CD1c-positive myeloid dendritic cell (primary cell): ENCODE measurements at regions not wholly inside any gene's neighbourhood (a gene's known extent, or its start where the extent isn't known, plus 50 kb on each side); places are given as distances from the start of the nearest gene placed in this dataset.

Experiments used
- DNase-seq: peaks from one replicate; pipeline ENCODE4 v3.0.0-alpha.2; 2016; ENCODE audit errors: extremely low spot score

DNA sequence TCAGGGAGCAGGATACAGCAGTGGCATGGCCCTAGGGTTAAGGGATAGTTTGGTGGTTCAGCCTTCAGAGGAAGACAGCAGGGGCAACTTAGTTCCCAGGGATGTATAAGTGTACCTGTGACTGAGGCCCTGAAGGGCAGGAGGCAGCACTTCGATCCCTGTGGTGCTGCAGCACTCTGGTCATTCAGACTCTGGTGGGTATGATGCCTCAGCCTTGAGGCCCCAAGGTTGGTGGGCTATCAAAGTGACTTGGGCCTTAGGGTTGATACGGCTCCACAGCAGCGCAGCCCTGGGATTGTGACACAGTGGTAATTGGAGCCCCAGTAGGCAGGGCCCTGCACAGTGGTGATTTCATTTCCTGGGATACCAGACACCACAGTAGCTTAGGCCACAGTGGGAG is 1703.1 kb downstream of the PCDH7 start:
- no peak for DNase-seq

DNA sequence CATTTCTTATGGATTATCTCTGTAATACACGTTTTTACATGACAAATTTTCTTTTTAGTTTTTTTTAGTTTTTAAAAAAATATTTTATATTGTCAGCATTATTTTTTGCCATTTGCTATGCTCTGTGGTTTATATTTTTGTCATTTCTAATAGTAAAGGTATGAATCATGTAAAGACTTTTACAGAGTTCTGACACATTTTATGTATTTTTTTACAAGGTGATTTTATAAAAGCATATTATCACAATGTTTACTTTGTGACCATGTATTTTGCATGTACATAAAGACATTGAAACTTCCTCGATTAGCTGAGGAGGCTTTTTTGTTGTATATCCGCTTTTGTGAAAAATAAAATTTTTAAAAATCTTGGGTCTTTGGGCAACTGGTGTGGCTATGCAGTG is 1705.1 kb downstream of the PCDH7 start:
- no peak for DNase-seq

DNA sequence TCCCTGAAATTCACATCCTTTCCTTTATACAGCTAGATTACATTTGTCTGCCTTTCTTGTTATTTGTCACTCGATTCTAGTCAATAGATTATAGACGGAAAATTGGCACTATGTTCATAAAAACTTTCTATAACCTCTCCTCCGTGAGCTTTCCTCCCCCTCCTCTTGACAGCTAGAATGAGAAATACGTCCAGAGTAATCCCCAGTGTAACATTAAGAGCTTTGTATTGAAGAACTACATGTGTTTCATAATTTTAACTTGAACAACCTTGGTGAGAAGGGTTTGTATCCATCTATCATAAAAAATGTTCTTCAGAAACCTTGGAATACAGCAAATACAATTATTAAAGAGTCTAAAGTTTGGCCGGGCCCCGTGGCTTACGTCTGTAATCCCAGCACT is 1707.4 kb downstream of the PCDH7 start:
- DNase-seq, result no peak

DNA sequence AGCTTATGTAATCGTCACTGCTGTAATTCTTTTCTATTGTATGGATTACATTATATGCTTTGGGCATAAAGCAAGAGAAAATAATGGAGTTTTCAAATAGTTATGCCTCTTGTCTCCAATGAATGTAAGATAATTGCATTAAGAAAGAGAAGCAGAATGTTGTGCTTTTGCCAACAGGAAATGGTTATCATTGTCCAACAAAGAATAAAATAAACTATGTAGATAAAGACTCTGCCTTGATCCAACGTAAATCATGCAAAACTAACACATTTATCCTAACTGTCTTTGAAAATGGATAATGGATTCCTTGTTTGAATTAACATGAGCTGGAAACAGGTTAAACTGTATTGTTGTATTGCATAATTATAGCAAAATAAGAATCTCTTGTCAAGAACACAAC is 1709.0 kb downstream of the PCDH7 start:
- DNase-seq, result no peak

DNA sequence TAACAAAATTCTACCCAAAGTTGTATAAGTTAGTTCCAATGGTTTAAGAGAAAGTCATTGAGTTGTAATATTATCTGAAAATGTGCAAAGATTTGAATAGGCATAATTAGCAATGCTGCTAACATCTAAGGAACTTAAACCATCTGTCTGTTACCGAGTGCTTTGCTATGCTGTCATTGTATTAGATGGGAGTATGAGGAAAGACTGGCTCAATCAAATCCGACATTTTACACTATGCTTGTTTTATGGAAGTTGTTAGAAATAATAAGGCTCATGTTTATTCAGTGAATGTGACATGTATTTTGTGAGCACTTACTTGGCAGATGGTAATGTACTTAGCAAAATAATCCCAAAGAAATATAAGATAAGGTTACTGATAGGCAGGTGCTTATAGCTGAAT is 1715.1 kb downstream of the PCDH7 start:
- DNase-seq, result no peak

DNA sequence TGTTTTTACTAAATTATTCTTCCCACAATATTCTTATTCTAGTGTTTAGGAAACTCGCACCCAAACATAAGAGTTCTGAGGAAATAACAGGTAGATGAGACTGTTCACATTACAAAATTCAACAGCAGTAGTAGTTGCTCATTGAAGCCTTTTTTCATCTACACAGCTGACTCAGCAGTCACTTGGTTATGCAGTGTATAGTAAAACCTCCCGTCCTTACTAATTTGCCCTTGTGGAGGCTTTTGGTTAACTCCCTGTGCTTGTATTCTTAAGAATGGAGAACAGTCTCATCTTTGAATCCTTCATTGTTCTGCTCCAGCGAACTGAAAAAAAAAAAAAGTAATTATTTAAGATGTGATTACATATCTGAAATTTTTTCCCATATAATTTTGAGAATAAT is 1716.6 kb downstream of the PCDH7 start:
- DNase-seq, result no peak

DNA sequence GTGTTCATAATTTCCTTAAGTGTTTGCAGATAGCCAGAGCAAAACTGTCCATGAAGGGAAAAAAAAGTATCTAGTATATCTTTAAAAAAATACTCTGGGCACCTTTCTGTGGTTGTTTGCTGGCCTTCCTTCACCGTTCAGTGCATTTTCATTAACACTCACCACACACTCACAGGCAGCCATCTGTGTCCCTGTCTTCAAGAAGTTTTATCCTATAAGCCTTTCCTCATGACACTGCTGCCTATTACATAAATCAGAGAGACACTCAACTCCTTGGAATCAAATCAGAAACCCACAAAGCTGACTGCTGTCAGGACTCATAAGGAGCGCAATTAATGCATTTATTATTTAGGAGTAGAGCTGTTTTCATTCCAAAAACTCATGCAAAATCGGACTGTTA is 1720.2 kb downstream of the PCDH7 start:
- no peak for DNase-seq

DNA sequence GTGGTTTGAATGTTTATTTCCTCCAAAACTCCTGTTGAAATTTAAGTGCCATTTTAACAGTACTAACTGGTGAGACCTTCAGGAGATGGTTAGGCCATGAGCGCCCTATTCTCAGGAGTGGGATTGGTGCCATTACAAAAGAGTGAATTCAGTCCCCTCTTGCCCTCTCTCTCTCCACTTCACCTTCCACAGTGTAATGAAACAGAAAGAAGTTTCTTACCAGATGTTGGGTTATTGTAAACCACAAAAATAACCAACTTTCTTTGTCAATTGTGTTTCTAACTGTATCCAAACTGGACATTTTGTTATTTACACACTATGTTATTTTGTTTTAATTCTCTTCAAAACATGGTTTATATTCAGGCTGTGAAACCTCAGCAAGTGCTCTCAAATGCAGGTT is 1734.3 kb downstream of the PCDH7 start:
- no peak for DNase-seq

DNA sequence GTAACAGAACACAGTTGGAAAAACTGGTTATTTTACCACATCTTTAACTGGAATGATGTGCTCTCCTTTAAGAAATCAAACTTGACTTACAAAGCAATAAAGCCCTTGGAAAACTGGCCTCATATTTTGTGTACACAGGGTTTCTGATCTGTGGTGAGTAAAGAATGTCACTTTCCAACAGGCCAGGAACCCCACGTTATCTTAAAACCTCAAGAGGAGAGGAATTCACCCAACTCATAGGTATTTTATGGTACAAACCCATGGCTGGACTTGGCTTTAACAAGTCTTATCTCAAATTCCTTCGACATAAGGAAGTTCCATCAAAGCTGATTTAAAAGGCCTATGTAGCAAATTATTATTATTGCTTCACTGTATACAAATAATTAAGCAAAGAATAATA is 1735.1 kb downstream of the PCDH7 start:
- no peak for DNase-seq

DNA sequence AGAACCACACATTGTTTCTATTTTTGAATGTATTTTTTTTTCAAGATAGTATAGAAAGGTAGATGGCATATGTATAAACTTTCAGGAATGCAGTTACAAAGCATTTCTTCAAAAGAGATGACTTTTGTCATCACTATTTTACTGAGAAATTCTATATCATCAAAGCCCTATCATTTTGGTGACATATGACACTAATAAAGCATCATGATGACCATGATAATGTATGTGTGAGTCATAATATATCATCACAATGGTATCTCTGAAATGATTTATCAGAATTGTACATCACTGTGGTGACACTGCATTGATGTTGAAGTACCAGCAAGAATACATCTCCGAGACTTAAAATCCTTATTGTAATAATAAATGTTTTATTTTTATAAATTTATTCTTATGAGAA is 1740.8 kb downstream of the PCDH7 start:
- DNase-seq, result no peak

DNA sequence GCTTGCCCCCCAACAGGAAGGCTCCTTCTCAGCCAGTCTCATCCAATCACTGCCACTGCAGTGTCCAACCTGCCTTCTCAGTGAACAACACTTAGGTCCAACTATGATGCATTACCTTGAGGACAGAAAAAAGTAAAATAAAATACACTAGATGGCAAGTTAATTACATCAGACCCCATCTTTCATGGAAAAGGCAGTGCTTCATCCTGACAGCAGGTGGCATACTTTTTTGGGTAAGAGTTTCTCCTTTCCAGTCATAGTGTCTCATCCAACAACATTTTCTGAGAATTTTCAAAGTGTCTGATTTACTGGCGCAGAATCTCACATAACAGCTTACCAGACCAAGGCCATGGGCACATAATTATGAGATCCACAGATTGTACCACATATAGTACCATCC is 1742.8 kb downstream of the PCDH7 start:
- peak; percentile 10 for DNase-seq

DNA sequence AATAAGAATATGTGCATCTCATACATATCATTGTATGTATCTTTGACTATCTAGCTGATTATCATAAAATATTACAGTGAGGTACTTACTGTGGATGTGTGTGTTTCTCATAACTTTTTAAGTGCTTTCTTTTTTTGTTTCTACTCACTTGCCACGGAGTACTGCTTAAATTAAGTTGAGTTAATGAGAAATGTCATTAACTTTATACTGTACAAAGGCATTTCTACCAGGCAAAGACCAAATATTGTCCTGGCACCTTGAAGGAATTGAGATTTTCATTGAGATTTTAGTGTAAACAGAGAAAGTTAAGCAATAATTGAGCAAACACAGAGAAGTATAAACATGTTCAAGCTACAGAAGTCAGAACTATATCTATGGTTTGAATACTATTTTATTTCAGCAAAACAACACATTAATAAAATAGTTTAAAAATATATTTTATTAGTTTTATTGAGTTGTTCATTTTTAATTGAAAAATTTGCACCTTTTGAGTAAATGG is 1750.0 kb downstream of the PCDH7 start:
- DNase-seq, result no peak

DNA sequence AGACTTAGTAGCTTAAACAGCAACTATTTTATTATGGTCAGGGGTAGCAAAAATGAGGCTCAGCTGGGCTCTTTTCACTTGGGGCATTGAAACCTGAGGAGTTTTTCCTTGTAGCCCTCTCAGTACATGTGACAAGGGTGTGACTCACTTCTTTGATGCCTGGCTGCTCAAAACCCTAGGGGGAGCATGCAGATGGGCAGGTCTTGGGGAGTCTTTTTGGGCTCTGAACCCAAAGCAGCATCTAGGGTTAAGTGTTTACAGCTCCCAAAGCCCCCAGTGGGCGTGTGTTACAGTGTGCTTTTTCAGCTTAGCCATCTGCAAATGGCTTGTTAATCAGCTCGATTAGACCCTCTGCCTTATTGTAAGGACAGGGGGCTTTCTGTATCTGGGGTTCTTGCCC is 1752.7 kb downstream of the PCDH7 start:
- no peak for DNase-seq

DNA sequence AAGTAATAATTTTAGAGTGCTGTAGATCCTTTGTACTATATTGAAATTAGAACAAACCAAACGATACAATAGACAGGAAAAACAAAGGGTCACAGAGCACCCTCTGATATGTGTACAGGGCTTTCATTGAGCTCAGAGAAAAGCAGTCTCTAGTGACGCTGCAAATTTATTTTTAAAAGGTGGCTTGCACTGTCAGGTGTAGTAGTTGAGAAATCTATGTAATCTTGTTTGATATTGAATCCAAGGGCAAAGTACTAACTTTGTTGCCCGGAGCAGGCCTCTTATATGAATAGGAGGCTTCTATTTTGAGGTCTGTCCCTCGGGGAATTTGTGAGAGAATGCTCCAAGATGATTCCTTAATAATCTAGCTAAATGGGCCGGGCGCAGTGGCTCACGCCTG is 1755.5 kb downstream of the PCDH7 start:
- no peak for DNase-seq

DNA sequence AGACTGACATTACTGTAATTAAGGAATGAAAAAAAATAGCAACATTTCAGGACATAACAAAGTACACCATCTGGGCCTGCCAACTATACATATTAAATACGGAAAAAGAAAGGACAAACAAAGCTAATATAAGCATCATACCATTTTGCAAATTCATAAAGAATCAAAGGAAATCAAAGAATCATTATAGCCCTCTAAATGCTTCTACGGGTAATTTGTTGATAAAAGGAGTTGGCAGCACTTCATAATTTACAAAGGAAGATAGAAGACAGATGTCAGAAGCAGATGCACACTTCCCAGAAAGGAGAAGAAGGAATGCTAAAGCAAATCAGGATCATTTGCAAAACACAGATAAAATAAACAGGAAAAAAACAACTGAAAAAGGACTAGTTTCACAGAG is 1757.3 kb downstream of the PCDH7 start:
- DNase-seq, result no peak

DNA sequence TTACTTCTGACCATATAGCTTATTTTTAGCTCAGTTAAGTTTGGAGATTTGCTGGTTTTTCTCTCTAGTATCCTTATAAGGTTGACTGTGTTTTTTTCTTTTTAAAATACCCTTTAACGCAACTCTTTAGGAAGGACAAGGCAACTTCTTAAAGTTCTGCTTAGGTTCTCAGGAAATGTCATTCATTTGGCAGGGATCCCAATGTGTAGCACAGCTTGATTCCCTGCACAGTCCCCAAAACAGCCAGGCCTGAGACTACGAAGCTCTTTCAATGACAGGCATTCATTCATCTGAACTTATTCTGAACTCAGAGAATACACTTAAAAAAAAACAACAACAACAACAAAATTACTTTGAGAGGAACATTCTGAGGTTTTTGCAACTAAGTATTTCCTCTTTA is 1765.8 kb downstream of the PCDH7 start:
- DNase-seq, result no peak

DNA sequence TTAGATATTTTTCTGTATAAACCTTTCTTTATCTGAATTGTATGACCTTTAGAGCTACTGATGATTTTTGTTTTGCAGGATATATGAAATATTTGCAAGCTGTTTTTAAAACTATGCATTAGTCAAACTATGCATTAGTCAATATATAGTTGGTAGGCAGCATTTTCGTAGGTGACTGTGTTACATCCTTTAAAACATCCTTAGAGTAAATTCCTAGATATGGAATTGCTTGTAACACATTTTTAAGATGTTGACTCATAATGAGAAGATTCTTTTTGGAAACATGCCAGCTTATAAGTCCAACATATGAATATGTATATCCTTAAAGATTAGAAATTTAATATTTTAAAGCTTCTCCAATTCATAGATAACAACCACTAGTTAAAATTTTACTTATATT is 1768.5 kb downstream of the PCDH7 start:
- DNase-seq, result no peak

DNA sequence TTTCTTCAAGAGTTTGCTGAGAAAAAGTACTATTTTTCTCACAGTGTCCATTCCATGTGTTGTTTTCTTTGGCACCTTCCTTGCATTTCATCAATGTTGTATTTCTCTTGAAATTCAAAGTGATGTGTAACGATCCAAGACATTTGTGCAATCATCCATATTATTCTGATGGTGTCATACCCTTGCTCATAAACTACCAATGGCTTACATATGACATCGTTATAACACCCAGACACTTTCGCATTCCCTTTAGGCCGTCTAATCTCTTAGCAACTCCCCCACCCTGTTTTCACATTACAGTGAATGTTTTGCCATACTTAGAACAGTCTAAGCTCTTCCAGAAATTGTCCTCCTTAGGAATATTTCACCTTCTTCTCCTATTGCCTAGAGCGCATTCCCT is 1779.0 kb downstream of the PCDH7 start:
- no peak for DNase-seq

DNA sequence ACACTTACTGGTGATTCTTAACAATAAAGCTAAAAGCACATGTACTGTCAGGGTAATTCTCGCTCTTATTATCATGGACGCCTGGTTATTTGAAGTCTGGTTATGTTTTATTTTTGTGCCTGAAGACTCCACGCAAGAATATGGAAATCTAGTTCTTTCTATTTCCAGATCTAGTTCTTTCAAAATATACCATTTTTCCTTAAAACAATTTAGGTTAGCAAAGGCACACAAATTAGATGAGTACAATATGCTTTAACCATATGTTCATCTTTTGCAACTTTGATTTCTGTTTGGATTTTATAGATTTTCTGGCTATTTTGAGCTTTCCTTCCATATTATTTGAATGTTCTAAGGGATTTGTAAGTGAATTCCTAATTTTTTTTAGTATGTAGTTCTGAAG is 1783.1 kb downstream of the PCDH7 start:
- no peak for DNase-seq

DNA sequence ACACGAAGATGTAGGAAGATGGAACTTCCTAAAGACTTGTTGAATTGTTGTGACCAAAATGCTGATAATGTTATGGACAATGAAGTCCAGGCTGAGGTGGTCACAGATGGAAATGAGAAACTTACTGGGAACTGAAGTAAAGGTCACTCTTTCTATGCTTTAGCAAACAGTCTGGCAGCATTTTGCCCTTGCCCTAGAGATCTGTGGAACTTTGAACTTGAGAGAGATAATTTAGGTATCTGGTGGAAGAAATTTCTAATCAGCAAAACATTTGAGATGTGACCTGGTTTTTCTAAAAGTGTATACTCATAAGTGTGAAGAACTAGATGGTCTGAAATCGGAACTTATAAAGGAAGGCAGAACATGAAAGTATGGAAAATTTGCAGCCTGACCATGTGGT is 1785.9 kb downstream of the PCDH7 start:
- DNase-seq, result no peak

DNA sequence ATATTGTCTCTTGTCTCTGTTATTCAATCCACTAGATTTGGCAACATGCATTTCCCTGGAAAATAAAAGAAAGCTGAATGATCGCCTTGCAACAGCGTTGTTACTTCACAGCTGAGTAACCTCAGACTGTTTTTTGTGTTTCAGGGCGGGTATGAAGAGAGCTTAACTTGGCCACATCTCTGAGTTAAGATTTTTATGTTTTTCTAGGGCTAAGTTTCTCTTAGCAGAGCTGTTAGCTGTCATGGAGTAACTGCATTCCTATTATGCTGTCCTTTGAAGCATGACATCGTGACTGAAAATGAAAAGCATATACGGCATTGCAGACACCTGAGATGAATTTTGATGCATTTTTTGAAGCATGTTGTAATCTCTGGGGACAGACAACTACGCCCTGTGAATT is 1798.9 kb downstream of the PCDH7 start:
- no peak for DNase-seq

DNA sequence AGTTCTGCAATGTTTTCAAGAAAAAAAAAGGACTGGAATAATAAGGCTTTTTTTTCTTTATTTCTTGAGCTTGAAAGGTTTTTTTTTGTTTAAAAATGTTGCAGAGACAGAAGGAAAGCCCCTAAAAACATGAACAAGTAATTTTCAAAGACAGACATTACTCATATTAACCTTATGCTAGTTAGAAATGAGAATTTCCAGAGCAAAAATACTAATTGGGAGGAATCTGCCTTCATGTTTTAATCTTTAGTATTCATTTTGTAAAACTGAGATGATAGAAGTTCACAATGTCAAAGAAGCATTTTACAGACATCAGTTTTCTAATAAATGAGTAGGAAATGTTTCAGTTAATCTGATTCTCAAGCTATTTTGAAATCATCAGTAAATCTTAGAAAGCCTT is 1805.3 kb downstream of the PCDH7 start:
- DNase-seq, result no peak

DNA sequence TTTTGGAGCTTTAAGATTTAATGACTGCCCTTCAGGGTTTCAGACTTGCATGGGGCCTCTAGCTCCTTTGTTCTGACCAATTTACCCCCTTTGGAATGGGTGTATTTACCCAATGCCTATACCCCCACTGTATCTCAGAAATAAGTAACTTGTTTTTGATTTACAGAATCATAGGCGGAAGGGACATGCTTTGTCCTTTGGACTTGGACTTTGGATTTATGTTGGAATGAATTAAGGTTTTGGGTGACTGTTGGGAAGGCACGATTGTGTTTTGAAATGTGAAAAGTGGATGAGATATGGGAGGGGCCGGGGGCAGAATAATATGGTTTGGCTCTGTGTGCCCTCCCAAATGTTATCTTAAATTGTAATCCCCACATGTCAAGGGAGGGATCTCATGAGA is 1824.7 kb downstream of the PCDH7 start:
- DNase-seq, result no peak

DNA sequence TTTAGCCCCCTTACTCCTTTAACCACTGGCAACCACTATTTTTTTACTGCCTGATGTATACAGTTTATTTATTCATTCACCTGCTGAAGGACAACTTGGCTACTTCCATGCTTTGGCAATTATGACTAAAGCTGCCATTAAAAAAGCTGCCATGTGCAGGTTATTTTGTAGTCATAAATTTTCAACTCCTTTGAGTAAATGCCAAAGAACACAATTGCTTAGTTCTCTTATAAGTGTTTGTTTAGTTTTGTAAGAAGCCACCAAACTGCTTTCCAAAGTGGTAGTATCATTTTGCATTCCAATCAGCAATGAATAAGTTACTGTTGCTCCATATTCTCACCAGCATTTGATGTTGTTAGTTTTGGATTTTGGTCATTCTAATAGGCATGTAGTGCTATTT is 1831.8 kb downstream of the PCDH7 start:
- DNase-seq, result no peak

DNA sequence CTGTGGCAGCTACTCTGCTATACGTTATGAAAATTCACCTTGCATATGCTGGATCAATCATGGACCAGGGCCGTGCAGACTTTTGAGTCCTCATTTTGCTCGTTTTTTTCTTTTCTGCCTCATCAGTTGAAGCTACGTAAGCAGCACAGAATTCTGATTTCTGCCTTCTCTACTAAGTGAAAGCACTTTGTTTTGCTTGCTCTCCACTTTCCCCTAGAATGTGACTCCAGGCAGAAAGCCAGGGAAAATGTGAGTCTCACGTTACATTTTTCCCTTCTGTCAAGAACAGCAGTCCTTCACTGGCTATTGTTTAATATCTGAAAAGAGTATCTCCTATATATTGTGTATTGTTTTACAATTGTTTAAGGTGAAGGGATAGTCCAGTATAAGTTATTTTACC is 1840.1 kb downstream of the PCDH7 start:
- DNase-seq, result no peak
